Islet of Langerhans (tissue), 1 donor: ENCODE measurements at regions not wholly inside any gene's neighbourhood (a gene's known extent, or its start where the extent isn't known, plus 50 kb on each side); places are given as distances from the start of the nearest gene placed in this dataset.

Experiments used
- FAIRE-seq: peaks from one replicate; lab custom pipeline; 2011; peaks lifted over from hg19 to GRCh38; lab: Jason Lieb, UNC

DNA sequence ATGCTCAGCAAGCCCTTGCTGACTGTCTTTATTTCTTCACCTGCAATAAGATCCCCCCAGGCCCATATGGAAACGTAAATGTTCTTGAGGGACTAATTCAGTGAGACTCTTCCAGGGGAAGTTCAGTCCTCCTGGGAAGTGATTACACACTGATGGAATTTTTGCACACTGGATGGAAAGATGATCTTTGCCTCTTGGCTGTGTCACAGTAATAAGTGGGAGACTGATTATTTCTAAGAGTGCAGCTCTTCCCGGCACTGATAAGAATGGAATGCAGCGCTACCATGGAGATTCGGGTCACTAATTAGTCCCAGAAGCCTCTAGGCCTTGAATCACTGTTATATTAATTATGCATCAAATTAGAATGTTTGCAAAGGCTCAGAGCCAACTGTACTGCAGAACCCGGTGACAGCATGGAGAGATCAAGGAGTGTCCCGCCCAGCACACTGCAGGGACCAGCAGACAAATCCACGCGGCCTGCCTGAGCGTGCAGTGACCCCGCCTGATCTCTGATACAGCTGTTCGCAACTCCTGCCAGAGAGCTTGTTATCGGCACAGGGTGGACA is 178.3 kb downstream of the SNX19 start:
- FAIRE-seq, result no peak

GRCh38 chr11:130738611-130739010 is 177.7 kb downstream of the SNX19 start:
- FAIRE-seq, result no peak

- FAIRE-seq, result peak; percentile 61
Measured at GRCh38 chr11:130740819-130741218, 175.5 kb downstream of the SNX19 start.

DNA sequence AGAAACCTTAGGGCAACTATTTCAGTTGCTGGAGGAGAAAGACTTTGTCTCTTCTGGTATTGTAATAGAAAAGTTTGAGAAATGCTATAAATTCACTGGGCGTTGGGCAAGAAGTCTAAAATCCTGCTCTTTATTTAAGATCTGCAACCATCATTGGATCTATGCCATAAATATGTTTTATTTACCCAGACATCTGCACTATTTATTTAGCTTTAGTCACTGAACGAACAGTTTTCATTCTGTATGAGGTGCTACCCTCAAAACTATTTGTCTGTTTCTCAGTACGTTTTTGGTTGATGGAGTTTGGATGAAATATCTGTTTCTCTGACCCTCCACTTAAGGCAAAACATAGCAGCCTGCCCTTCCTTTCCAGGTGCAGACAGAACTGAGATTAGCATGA is 171.5 kb downstream of the SNX19 start:
- no peak for FAIRE-seq

GRCh38 chr11:130749216-130749615 is 167.1 kb downstream of the SNX19 start:
- no peak for FAIRE-seq

GRCh38 chr11:130760515-130761125 is 155.7 kb downstream of the SNX19 start:
- FAIRE-seq, result no peak

DNA sequence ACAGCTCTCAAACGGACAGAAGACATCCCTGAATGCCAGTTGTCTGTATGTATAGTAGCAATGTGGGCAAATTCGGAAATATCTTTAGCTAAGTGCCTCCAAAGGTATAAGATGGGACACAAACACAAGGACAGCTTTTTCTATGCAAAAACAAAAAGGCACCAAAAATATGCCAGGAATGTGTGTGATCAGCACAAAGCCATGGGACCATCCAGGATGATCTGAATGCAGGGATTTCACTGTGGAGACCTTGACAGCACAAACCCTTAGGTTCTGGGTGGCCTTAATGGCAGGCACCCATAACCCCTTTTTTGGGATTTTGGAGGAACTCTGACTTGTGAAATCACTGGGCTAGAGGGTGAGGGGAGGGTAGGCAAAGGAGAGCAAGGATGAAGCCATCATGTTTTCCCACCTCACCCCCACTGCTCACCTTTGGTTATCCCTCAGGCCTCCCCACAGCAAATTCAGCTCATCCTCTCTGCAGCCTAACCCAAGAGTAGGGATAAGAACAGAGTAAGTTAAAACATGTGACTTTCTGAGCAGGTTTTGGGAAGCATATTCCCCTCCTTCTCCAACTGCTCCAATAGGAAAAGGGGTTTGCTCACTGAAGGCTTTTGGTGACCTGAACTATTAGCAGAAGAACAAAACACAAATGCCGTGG is 154.6 kb downstream of the SNX19 start:
- no peak for FAIRE-seq

- FAIRE-seq, result no peak
Measured at GRCh38 chr11:130762638-130763037, 153.6 kb downstream of the SNX19 start.

DNA sequence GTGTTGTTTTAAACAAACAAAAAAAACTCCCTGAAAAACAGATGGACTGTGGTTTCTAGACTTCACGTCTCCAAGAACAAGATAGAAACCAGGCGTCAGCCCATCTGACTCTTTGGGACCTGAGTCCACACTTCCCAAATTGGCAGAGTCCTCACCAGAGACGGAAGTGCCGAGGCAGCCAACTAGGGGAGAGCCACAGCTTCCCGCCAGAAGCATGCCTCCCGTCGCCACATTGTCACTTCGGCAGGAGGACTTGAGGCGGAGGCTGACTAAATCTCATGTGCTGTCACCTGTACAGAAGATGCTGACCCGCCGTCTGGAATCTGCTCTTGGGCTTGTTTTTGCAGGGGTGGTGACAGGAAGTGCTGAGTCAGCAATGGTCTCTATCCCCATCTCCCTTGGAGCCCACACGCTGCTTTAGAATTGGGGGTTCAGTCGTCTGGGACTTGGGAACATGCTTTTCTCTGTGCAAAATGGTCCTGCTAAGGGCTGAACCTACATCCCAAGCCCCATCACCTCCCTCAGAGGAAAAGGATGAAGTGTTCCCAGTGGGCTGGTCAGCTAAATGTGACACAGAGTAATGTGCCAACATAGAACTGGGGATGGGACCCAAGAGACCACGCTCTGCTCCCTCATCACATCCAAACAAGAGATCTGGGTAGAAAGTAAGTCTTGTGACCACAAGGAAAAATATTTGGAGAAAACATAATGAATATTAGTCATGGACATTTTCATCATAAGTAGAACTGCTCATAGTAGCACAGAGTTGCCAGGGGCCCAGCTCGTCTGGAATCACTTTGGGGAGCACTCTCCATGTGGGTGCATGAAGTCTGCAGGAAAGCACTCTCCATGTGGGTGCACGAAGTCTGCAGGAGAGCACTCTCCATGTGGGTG is 152.9 kb downstream of the SNX19 start:
- FAIRE-seq, result no peak

- no peak for FAIRE-seq
Measured at GRCh38 chr11:130765406-130765805, 150.9 kb downstream of the SNX19 start.

DNA sequence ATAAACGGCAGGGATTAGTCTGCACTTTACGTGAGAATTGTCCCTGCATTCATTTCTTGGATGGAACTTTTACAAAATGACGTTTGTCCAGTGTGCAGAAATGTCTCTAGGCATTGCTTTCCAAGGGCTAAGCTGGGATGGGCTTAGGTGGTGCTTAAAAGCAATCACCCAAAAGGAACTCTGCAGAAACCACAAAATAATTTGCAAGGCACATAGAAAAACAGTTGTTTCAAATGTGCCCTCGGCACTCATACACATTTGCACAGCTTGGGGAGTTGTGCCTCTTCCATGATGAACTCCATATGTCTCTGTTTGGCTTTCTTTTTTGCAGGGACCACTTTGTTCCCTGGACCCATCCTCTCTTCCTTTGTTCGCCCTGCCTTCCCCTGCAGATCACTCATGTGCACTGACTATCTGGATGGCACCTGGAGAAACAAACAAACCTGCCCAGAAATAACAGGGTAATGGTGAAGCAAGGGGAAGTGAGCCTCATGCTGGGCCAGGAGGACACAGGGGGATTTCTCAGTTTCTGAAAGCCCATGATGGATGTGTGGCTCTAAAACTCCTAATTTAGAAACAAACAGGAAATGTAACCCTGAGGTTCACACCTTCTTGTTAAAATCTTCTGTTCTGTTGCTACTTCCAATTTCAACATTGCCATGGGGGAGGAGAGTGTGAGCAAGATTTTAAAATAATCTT is 150.2 kb downstream of the SNX19 start:
- no peak for FAIRE-seq

GRCh38 chr11:130766650-130767565 is 149.4 kb downstream of the SNX19 start:
- no peak for FAIRE-seq

- FAIRE-seq, result no peak
Measured at GRCh38 chr11:130769782-130770535, 146.3 kb downstream of the SNX19 start.

DNA sequence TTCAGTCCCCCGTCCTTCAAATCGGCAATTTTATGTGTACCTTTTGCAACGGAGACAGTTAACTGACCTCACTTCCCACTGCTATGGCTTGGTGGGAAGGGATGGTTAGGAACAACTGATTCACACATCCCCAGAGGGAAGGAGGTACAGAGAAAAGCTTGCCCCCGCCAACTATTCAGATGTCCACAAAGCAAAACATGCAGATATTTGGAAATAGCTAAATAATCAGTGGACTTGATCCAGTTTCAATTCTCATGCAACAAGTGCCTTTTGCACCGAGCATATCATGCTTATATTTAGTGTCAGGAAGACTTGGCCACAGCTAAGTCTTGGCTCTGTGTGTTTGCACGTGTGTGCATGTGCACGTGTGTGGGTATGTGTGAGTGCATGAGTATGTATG is 144.6 kb downstream of the SNX19 start:
- FAIRE-seq, result no peak

DNA sequence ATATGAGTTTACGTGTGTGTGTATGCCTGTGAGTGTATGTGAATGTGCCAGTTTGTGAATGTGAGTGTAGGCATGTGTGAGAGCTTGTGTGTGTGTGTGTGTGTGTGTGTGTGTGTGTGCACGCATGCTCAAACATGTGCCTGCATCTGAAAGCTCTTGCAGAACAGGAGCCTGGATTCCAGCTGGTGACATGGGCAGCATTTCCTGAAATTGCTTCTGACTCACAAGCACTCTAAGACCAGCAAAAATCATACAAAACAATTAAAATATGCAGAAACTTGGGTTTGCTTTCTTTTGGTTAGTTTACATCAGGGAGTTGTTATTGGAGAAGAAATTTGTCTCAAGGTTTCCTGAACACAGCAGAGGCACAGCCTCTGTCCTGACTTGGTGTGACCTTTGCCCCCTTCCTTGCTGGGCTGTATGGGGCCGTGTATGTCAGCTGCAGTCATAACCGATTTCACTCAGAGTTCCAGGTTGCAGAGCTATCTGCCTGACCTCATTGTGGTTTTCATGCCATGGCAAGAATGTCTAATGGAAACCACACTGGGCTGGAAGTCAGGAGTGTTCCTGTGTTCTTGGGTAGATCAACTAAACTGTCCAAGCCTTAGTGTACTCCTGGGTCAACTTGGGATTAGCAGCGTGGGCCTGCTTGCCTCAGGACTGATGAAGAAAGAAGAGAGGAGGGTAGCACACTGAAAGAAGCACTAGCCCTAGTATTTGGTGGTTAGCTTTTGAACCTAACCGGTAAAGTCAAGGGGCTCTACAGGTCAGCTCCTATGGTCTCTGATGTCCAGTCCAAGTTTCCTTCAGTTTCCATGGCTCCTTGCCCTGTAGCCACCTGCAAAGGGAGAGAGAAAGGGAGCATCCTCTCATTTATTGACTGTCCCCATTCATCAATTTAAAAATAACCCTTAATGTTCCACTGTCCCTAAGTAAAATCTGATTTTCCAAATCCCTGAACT is 143.7 kb downstream of the SNX19 start:
- no peak for FAIRE-seq

DNA sequence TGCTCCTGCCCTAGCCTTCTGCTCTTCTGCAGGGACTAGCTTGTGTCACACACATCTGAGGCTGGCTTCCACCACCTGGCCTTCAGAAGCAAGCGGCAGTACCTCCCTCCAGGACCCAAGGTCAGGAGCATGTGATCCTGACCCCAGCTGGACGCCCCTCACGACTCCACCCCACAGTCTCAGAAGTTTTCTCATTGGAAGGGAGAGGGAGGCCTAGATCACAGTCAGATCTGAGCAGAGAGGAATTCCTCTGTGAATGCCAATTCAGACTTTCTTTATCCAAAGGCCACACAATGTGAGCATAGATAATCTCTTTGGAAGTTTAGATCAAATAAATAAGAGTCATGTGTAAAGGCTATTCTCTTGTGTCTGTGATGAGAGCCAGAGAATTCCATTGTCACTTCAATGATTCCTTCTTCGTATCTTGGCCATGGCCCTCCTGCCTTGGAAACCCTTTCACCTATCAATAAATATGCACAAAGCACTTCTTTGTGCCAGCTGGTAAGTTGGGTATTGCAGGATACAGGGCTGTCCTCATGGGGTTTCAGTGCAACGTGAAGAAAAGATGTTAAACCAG is 142.9 kb downstream of the SNX19 start:
- FAIRE-seq, result no peak

DNA sequence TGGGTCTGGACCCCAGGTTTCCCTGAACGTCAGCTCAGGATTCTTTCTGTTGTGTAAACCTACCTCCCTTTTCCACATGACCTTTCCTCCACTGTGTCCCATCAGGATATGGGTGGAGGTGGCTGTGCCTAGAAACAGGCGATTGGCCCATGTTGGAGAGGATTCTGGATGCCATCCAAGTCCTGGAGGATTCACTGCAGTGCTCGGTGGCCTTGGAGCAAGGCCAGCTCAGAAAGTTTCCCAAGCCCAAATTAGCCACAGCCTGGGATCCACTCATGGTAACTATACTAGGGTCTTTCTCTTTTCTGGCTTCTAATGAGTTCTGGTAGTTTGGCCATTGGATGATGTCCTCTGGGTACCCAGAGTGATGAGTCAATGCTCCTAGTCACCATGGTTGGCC is 141.6 kb downstream of the SNX19 start:
- no peak for FAIRE-seq

DNA sequence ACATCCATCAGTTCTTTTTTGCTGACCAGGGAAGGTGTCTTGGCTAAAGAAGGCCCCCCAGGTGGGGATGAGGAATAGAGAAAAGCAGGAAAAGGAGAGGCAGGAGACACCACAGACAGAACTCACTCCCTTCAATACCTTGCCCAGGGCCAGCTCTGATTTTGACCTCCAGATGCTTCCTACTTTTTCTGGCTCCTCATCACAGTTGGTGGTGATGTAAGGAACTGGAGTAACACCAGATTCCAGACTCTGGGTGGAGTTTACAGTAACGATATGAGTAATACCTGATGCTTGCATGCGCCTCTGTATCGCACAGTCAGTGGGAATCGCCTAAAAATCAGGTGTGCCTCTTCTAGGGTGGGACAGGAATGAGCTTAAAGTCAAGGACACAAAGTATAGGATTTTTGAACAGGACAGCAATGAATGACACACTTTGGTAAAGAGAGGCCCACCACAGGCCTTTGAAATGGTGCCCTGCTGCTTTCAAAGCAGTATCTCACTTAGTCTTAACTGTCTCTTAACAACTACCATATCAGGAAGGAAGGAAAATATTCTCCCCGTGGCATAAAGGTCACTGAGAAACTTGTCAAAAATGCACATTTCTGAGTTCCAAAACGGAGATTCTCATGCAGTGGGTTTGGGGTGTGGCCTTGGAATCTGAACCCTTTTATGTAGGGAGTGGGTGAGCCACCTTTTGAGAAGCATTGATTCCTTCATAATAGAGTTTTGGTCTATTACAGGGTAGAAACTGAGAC is 140.8 kb downstream of the SNX19 start:
- FAIRE-seq, result no peak
